ENCODE measurements at regions not wholly inside any gene's neighbourhood (a gene's known extent, or its start where the extent isn't known, plus 50 kb on each side); places are given as distances from the start of the nearest gene placed in this dataset.

DNA sequence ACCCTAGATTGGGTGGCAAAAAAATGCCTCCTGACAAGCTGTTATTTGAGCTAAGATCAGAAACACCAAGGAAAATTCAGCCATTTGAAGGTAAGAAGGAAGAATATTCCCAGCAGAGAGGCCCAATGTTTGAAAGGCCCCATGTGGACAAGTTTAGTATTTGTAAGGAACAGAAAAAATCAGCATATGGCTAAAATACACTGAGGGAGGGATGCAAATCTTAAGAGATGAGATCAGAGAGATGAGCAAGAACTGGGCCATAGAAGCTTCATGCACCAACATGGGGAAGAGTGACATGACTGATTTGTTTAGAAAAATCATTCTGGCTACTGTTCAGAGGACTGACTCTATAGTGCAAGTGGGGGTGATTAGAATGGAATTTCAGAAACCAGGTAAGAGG lies 496.8 kb upstream of the SOX5 start:
- CTCF ChIA-PET: interaction anchor here (0.6 kb wide), 1 partner anchor 167 kb away, joined by 3 read pairs; no protein-coding TSS in a partner anchor
- H3K27ac ChIP-seq: no peak overlapping the region
- TF ChIP-seq, protein P1, sequence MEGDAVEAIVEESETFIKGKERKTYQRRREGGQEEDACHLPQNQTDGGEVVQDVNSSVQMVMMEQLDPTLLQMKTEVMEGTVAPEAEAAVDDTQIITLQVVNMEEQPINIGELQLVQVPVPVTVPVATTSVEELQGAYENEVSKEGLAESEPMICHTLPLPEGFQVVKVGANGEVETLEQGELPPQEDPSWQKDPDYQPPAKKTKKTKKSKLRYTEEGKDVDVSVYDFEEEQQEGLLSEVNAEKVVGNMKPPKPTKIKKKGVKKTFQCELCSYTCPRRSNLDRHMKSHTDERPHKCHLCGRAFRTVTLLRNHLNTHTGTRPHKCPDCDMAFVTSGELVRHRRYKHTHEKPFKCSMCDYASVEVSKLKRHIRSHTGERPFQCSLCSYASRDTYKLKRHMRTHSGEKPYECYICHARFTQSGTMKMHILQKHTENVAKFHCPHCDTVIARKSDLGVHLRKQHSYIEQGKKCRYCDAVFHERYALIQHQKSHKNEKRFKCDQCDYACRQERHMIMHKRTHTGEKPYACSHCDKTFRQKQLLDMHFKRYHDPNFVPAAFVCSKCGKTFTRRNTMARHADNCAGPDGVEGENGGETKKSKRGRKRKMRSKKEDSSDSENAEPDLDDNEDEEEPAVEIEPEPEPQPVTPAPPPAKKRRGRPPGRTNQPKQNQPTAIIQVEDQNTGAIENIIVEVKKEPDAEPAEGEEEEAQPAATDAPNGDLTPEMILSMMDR (conservative IDR thresholded peaks at IDR 0.05; ENCODE audit: low read depth): no peak
- no peak for DNase-seq (ENCODE audit: low spot score)
- POLR2A ChIA-PET (ENCODE audit: low non-redundant PET): no interaction called here

DNA sequence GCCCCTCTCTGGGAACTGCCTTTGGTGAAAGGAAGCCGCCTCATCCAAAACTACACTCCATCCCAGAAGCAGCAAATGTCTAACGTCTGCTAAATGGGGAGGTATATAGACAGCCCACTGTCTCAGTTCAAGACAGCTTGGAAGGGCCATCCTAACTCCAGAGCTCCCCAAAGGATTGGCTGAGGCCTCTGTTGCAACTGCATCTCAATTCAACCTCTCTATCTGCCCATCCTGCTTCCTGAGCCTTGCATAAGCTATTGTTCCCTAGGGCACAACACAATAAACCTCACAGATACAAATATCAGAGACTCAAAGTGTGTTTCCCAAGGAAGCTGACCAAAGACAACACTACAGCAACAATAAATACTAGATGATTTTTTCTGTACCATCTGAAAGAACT lies 495.2 kb upstream of the SOX5 start:
- POLR2A ChIA-PET (ENCODE audit: low non-redundant PET): interaction anchor here (0.5 kb wide), 1 partner anchor 19 kb away, joined by 3 read pairs; no protein-coding TSS in a partner anchor

DNA sequence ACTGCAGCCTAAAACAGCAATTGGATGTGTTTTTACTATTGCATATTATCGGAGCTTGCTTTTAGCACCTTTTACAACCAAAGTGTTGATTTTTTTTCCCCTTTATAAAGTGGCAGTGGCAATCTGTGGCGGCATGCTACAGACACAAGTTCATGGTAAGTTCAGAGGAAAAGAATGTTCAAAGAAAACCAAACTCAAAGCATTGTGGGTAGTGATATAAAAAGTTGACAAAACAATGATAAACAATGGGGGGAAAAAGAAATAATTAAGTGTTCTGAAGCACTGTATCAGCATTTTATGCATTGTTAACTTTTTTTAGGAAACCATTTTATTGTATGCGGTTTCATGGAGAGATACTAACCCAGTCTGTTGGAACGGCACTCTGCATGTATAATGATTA lies 492.0 kb upstream of the SOX5 start:
- POLR2A ChIA-PET (ENCODE audit: low non-redundant PET): no interaction called here
- no peak for DNase-seq (ENCODE audit: low spot score)
- CTCF ChIA-PET: interaction anchor here (0.7 kb wide), 1 partner anchor 57 kb away, joined by 3 read pairs; no protein-coding TSS in a partner anchor
- H3K27ac ChIP-seq: no peak overlapping the region
- TF ChIP-seq, protein P1 (conservative IDR thresholded peaks at IDR 0.05; ENCODE audit: low read depth): no peak

More for the DNA sequence above, 495.2 kb upstream of the SOX5 start:
- TF ChIP-seq, protein P1 (conservative IDR thresholded peaks at IDR 0.05; ENCODE audit: low read depth): no peak
- CTCF ChIA-PET: no interaction called here
- no peak overlapping the region for H3K27ac ChIP-seq
- no peak for DNase-seq (ENCODE audit: low spot score)

DNA sequence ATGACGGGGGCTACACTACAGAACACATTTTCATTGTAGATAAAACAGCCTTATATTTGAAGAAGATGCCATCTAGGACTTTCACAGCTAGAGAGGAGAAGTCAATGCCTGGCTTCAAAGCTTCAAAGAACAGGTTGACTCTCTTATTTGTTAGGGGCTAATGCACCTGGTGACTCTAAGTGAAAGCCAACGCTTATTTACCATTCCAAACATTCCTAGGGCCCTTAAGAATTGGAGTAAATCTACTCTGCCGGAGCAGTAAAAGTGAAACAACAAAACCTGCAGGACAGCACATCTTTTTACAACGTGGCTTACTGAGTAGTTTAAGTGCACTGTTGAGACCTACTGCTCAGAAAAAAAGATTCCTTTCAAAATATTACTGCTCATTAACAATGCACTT lies 487.2 kb upstream of the SOX5 start:
- TF ChIP-seq, protein P1 (conservative IDR thresholded peaks at IDR 0.05; ENCODE audit: low read depth): no peak
- POLR2A ChIA-PET (ENCODE audit: low non-redundant PET): no interaction called here
- H3K27ac ChIP-seq: no peak overlapping the region
- DNase-seq (ENCODE audit: low spot score): no peak
- CTCF ChIA-PET: no interaction called here

DNA sequence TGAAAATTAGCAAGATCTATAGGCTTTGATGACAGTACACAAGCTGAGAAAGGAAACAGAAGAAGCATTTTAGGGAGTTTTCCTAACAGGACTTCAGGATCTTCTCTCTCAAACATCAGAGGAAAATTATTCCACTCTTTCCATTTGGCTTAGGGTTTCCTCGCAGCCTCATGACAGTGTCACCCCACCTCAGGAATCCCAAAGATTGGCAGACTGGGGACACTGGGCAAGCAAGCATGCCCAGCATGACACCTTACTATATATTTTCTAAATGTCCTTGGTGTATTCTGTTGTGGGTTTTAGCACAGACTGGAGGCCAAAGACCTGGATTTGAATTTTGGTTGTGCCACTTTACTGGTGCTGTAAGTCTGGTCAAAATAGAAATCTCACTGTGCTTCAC lies 482.4 kb upstream of the SOX5 start:
- H3K27ac ChIP-seq: no peak overlapping the region
- ChIA-PET POLR2A (ENCODE audit: low non-redundant PET) (no interaction called here), CTCF (no interaction called here)
- no peak for DNase-seq (ENCODE audit: low spot score)
- TF ChIP-seq, protein P1 (conservative IDR thresholded peaks at IDR 0.05; ENCODE audit: low read depth): no peak

DNA sequence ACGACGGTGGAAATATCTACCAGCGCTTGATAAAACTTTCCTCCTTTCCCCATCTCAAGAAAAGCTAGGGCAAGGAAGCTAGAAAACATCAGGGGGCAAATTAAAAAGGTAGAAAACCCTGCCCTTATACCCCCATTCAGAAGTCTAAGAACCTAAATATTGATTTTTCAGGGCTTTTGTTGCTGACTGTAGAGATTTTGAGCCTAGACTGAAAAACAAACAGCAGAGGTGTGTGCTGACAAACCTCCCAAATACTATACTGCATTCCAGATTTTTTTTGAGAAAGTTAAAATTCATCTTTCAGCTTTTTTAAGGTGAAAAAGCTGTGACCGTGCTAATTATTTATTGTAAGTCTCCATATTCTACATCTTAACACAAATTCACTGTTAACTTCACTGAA lies 478.3 kb upstream of the SOX5 start:
- no peak overlapping the region for H3K27ac ChIP-seq
- DNase-seq (ENCODE audit: low spot score): no peak
- POLR2A ChIA-PET (ENCODE audit: low non-redundant PET): no interaction called here
- CTCF ChIA-PET: no interaction called here
- TF ChIP-seq, protein P1 (conservative IDR thresholded peaks at IDR 0.05; ENCODE audit: low read depth): no peak

DNA sequence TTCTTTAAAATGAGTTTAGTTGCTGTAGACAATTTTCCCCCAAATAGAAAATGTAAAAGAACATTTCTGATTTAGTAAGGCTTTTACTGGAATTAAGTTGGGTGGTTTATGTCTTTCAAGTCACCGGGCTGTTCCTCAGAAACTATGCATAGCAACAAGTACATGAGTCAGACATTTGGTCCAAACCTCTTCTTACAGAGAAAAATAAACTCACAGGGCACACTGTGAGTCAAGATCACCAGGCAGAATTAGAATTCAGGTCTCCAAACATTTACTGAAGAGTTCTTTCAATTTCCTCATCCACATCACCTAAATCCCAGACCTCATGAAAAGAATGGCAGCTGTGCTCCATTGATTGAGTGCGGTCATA lies 476.1 kb upstream of the SOX5 start:
- TF ChIP-seq, protein P1 (conservative IDR thresholded peaks at IDR 0.05; ENCODE audit: low read depth): no peak
- no peak overlapping the region for H3K27ac ChIP-seq
- ChIA-PET CTCF (no interaction called here), POLR2A (ENCODE audit: low non-redundant PET) (no interaction called here)
- no peak for DNase-seq (ENCODE audit: low spot score)
